CD4-positive, alpha-beta memory T cell (primary cell): ENCODE measurements at regions not wholly inside any gene's neighbourhood (a gene's known extent, or its start where the extent isn't known, plus 50 kb on each side); places are given as distances from the start of the nearest gene placed in this dataset.

ENCODE experiments used
- CTCF ChIA-PET: fragments of 350-600 bp; sonication (Branson Sonifier 250); formaldehyde crosslinking; loops from one replicate; lab custom pipeline; 2021; ENCODE audit warnings: inconsistent platforms; ENCODE audit not compliant: partially characterized antibody; lab: Charles Lee
- POLR2A ChIA-PET: fragments of 350-600 bp; sonication (Branson Sonifier 250); formaldehyde crosslinking; loops from one replicate; lab custom pipeline; 2021; ENCODE audit not compliant: partially characterized antibody; lab: Charles Lee
- DNase-seq, 5 donors: peaks; one replicate each; pipeline versions ENCODE4 v3.0.0 to v3.0.0-alpha.2; 2020 to 2022; ENCODE audit warnings: mixed read lengths in 1 of 5
- H3K27ac ChIP-seq: one replicate; pipeline ENCODE4 v1.7.0; 2013; ENCODE audit warnings: low read depth, low read length
- H3K27me3 ChIP-seq: 2 replicates; pipeline ENCODE4 v1.7.0; 2013; ENCODE audit warnings: mild to moderate bottlenecking, low read length, moderate library complexity; ENCODE audit not compliant: insufficient read depth
- H3K36me3 ChIP-seq: 2 replicates; pipeline ENCODE4 v1.7.0; 2013; ENCODE audit warnings: mild to moderate bottlenecking, low read length, moderate library complexity; ENCODE audit not compliant: insufficient read depth
- H3K4me1 ChIP-seq: 2 replicates; pipeline ENCODE4 v1.7.0; 2013; ENCODE audit warnings: mild to moderate bottlenecking, low read length, moderate library complexity; ENCODE audit not compliant: insufficient read depth
- H3K4me3 ChIP-seq, 2 donors: one replicate each; pipeline ENCODE4 v1.7.0; 2013; ENCODE audit warnings: low read length in 2 of 2, mild to moderate bottlenecking in 1 of 2
- H3K9me3 ChIP-seq, 2 donors: one replicate each; pipeline ENCODE4 v1.7.0; 2013; ENCODE audit warnings: low read length in 2 of 2, control low read depth in 1 of 2; ENCODE audit not compliant: control insufficient read depth in 1 of 2
- H3K27ac Mint-ChIP-seq, 7 donors: one replicate each; pipeline ENCODE4 v1.8.0; 2020 to 2021; ENCODE audit warnings: mixed read lengths in 7 of 7, mild to moderate bottlenecking in 6 of 7, inconsistent platforms in 3 of 7, moderate library complexity in 3 of 7
- H3K27me3 Mint-ChIP-seq, 2 donors: one replicate each; pipeline ENCODE4 v1.8.0; 2020 to 2021; ENCODE audit warnings: mixed read lengths in 2 of 2
- H3K36me3 Mint-ChIP-seq, 2 donors: one replicate each; pipeline ENCODE4 v1.8.0; 2020 to 2021; ENCODE audit warnings: mixed read lengths in 2 of 2, inconsistent platforms in 1 of 2, mild to moderate bottlenecking in 1 of 2
- H3K4me1 Mint-ChIP-seq, 4 donors: one replicate each; pipeline ENCODE4 v1.8.0; 2020 to 2021; ENCODE audit warnings: mixed read lengths in 4 of 4, mild to moderate bottlenecking in 1 of 4
- H3K4me3 Mint-ChIP-seq, 8 donors: one replicate each; pipeline ENCODE4 v1.8.0; 2020 to 2021; ENCODE audit warnings: mixed read lengths in 8 of 8, mild to moderate bottlenecking in 7 of 8, moderate library complexity in 6 of 8, inconsistent platforms in 3 of 8
- H3K9me3 Mint-ChIP-seq, 8 donors: one replicate each; pipeline ENCODE4 v1.8.0; 2020 to 2021; ENCODE audit warnings: mixed read lengths in 8 of 8, mild to moderate bottlenecking in 5 of 8, inconsistent platforms in 3 of 8, moderate library complexity in 1 of 8
- intact Hi-C: fragments of 100-400 bp; cut with micrococcal nuclease; formaldehyde crosslinking; loops from one replicate; pipeline ENCODE4 v1.15.1; 2023

DNA sequence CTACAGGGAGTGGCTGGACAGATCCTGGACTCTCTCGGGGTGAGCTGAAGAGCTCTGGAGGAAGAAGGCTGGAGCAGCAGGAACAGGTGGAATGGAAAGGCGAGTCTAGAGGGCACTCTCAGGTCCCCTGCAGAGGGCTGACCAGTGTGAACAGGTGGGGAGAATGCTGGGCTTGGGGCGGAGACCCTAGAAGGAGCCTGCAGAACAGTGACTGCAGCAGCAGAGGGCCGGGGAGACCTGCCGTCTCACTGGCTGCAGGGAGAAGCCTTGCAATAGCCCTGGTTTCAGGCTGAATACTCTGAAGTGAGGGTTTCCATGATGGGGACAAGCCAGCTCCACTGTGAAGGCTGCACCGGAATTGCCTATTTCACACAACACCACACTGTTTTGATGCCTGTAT lies 626.7 kb upstream of the SALL3 start:
- H3K27me3 ChIP-seq, result no peaks in the 10 kb centered on the region
- POLR2A ChIA-PET, result no interaction called here
- peaks cover 3 to 4% of the 10 kb centered on the region in 2 donors for H3K27me3 Mint-ChIP-seq
- intact Hi-C loops, result no loop called here
- H3K4me3 ChIP-seq, result no peak overlapping the region
- no peak overlapping the region for H3K27ac Mint-ChIP-seq
- H3K4me1 ChIP-seq, result no peaks in the 10 kb centered on the region
- no peak overlapping the region for H3K27ac ChIP-seq
- no peaks in the 10 kb centered on the region for H3K36me3 ChIP-seq
- peaks cover 0 to 3% (median 0%) of the 10 kb centered on the region in 8 donors for H3K9me3 Mint-ChIP-seq
- H3K4me3 Mint-ChIP-seq, result no peak overlapping the region
- CTCF ChIA-PET, result no interaction called here
- H3K36me3 Mint-ChIP-seq, result no peaks in the 10 kb centered on the region
- H3K9me3 ChIP-seq, result no peaks in the 10 kb centered on the region
- H3K4me1 Mint-ChIP-seq, result no peaks in the 10 kb centered on the region
- DNase-seq, result no peak

- Mint-ChIP-seq H3K27ac (no peak overlapping the region), H3K4me3 (no peak overlapping the region), H3K9me3 (peaks cover 0 to 8% (median 2%) of the 10 kb centered on the region in 8 donors), H3K4me1 (no peaks in the 10 kb centered on the region), H3K36me3 (no peaks in the 10 kb centered on the region), H3K27me3 (no peaks in the 10 kb centered on the region)
- no peak overlapping the region for H3K4me3 ChIP-seq
- CTCF ChIA-PET, result no interaction called here
- intact Hi-C loops, result no loop called here
- no peaks in the 10 kb centered on the region for H3K4me1 ChIP-seq
- H3K27ac ChIP-seq, result no peak overlapping the region
- POLR2A ChIA-PET, result no interaction called here
- H3K36me3 ChIP-seq, result no peaks in the 10 kb centered on the region
- H3K27me3 ChIP-seq, result no peaks in the 10 kb centered on the region
- H3K9me3 ChIP-seq, result no peaks in the 10 kb centered on the region
- no peak for DNase-seq
These were observed 617.4 kb upstream of the SALL3 start for GRCh38 chr18:78362198-78362597.

- no peaks in the 10 kb centered on the region for H3K4me1 Mint-ChIP-seq
- ChIA-PET POLR2A (no interaction called here), CTCF (no interaction called here)
- Histone ChIP-seq H3K4me1 (no peaks in the 10 kb centered on the region), H3K36me3 (no peaks in the 10 kb centered on the region), H3K9me3 (no peaks in the 10 kb centered on the region), H3K4me3 (no peak overlapping the region), H3K27ac (no peak overlapping the region), H3K27me3 (no peaks in the 10 kb centered on the region)
- H3K27ac Mint-ChIP-seq, result no peak overlapping the region
- intact Hi-C loops, result no loop called here
- DNase-seq, result no peak
- no peak overlapping the region for H3K4me3 Mint-ChIP-seq
- peaks cover 0 to 10% (median under 1%) of the 10 kb centered on the region in 8 donors for H3K9me3 Mint-ChIP-seq
- no peaks in the 10 kb centered on the region for H3K27me3 Mint-ChIP-seq
- no peaks in the 10 kb centered on the region for H3K36me3 Mint-ChIP-seq
These were observed 615.8 kb upstream of the SALL3 start for GRCh38 chr18:78363556-78364387.

DNA sequence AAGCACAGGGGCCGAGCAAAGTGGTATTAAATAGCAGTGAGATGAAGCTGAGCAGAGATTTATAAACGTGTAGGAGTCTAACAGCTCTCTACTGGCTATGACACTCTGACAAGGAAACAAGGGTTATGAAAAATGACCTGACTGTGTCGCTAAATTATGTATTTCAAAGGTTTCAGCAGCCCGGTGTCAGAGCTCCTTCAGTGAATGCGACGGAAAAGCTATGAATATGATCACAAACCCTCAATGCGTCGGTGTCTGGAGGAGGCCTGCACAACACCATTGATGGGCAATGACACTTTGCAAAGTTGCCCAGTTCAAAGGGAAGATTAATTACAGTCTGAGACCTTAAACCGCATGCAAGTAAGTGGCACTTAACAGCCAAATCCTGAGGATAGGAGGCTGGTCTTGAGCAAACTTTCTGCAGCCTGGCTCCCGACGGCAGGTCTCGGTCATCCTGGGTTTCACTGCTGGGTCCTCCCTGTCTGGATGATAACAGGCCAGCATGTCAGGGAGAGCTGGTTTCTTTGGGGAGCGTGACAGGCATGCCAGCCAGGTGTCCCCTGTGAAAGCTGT lies 615.1 kb upstream of the SALL3 start:
- Histone ChIP-seq H3K27me3 (no peaks in the 10 kb centered on the region), H3K4me3 (no peak overlapping the region), H3K4me1 (no peaks in the 10 kb centered on the region), H3K27ac (no peak overlapping the region), H3K9me3 (no peaks in the 10 kb centered on the region), H3K36me3 (no peaks in the 10 kb centered on the region)
- H3K27ac Mint-ChIP-seq, result no peak overlapping the region
- no peaks in the 10 kb centered on the region for H3K4me1 Mint-ChIP-seq
- no peak for DNase-seq
- no peaks in the 10 kb centered on the region for H3K27me3 Mint-ChIP-seq
- intact Hi-C loops, result no loop called here
- H3K36me3 Mint-ChIP-seq, result no peaks in the 10 kb centered on the region
- H3K9me3 Mint-ChIP-seq, result peaks cover 0 to 10% (median 0%) of the 10 kb centered on the region in 8 donors
- ChIA-PET POLR2A (no interaction called here), CTCF (no interaction called here)
- H3K4me3 Mint-ChIP-seq, result no peak overlapping the region

GRCh38 chr18:78367996-78368395 lies 611.6 kb upstream of the SALL3 start:
- no peak for DNase-seq
- Histone ChIP-seq H3K36me3 (no peaks in the 10 kb centered on the region), H3K27ac (no peak overlapping the region), H3K9me3 (no peaks in the 10 kb centered on the region), H3K4me3 (no peak overlapping the region), H3K4me1 (no peaks in the 10 kb centered on the region), H3K27me3 (no peaks in the 10 kb centered on the region)
- H3K4me3 Mint-ChIP-seq, result no peak overlapping the region
- no peaks in the 10 kb centered on the region for H3K4me1 Mint-ChIP-seq
- H3K27me3 Mint-ChIP-seq, result no peaks in the 10 kb centered on the region
- no peaks in the 10 kb centered on the region for H3K36me3 Mint-ChIP-seq
- peaks cover 0 to 7% (median 0%) of the 10 kb centered on the region in 8 donors for H3K9me3 Mint-ChIP-seq
- no peak overlapping the region for H3K27ac Mint-ChIP-seq
- ChIA-PET POLR2A (no interaction called here), CTCF (no interaction called here)
- intact Hi-C loops, result no loop called here

GRCh38 chr18:78368726-78369125 lies 610.9 kb upstream of the SALL3 start:
- Histone ChIP-seq H3K9me3 (no peaks in the 10 kb centered on the region), H3K27ac (no peak overlapping the region), H3K4me1 (no peaks in the 10 kb centered on the region), H3K27me3 (no peaks in the 10 kb centered on the region), H3K4me3 (no peak overlapping the region), H3K36me3 (no peaks in the 10 kb centered on the region)
- Mint-ChIP-seq H3K9me3 (peaks cover 0 to 7% (median 0%) of the 10 kb centered on the region in 8 donors), H3K4me1 (no peaks in the 10 kb centered on the region), H3K36me3 (no peaks in the 10 kb centered on the region), H3K27ac (no peak overlapping the region), H3K27me3 (no peaks in the 10 kb centered on the region), H3K4me3 (no peak overlapping the region)
- no peak for DNase-seq
- ChIA-PET POLR2A (no interaction called here), CTCF (no interaction called here)
- intact Hi-C loops, result no loop called here

- ChIA-PET CTCF (no interaction called here), POLR2A (no interaction called here)
- no peaks in the 10 kb centered on the region for H3K9me3 ChIP-seq
- DNase-seq, result no peak
- no peaks in the 10 kb centered on the region for H3K36me3 Mint-ChIP-seq
- H3K9me3 Mint-ChIP-seq, result peaks cover 0 to 2% (median 0%) of the 10 kb centered on the region in 8 donors
- H3K27ac ChIP-seq, result no peak overlapping the region
- H3K27me3 ChIP-seq, result no peaks in the 10 kb centered on the region
- H3K36me3 ChIP-seq, result no peaks in the 10 kb centered on the region
- intact Hi-C loops, result no loop called here
- H3K4me1 ChIP-seq, result no peaks in the 10 kb centered on the region
- no peak overlapping the region for H3K4me3 ChIP-seq
- H3K27ac Mint-ChIP-seq, result no peak overlapping the region
- no peaks in the 10 kb centered on the region for H3K4me1 Mint-ChIP-seq
- no peaks in the 10 kb centered on the region for H3K27me3 Mint-ChIP-seq
- no peak overlapping the region for H3K4me3 Mint-ChIP-seq
These were observed 603.6 kb upstream of the SALL3 start for GRCh38 chr18:78376046-78376445.
